DMS 273 (cell line): ENCODE measurements at regions not wholly inside any gene's neighbourhood (a gene's known extent, or its start where the extent isn't known, plus 50 kb on each side); places are given as distances from the start of the nearest gene placed in this dataset.
A peak's percentile ranks its signal among the peaks of the same experiment; 100 is the strongest.

ENCODE experiments used
- DNase-seq: peaks from one replicate; lab custom pipeline; 2025; ENCODE audit not compliant: unreplicated experiment; lab: John Stamatoyannopoulos, UW

GRCh38 chr16:17617021-17617552, 146.3 kb upstream of the XYLT1 start:
- no peak for DNase-seq

- no peak for DNase-seq
Observed at GRCh38 chr16:17612336-17612735, 141.6 kb upstream of the XYLT1 start.

GRCh38 chr16:17607609-17608008, 136.8 kb upstream of the XYLT1 start:
- DNase-seq = no peak

- DNase-seq = no peak
Observed at GRCh38 chr16:17607075-17607509, 136.3 kb upstream of the XYLT1 start.

- no peak for DNase-seq
Observed at GRCh38 chr16:17606460-17606859, 135.7 kb upstream of the XYLT1 start.

- no peak for DNase-seq
Observed at GRCh38 chr16:17605784-17606183, 135.0 kb upstream of the XYLT1 start.

- no peak for DNase-seq
Observed at GRCh38 chr16:17603626-17604025, 132.9 kb upstream of the XYLT1 start.

- no peak for DNase-seq
Observed at GRCh38 chr16:17602678-17603077, 131.9 kb upstream of the XYLT1 start.

- no peak for DNase-seq
Observed at GRCh38 chr16:17598968-17599367, 128.2 kb upstream of the XYLT1 start.

GRCh38 chr16:17591655-17592405, 121.1 kb upstream of the XYLT1 start:
- no peak for DNase-seq

- no peak for DNase-seq
Observed at GRCh38 chr16:17590711-17591654, 120.2 kb upstream of the XYLT1 start.

GRCh38 chr16:17589898-17590297, 119.1 kb upstream of the XYLT1 start:
- no peak for DNase-seq

GRCh38 chr16:17585449-17586074, 114.8 kb upstream of the XYLT1 start:
- no peak for DNase-seq

GRCh38 chr16:17578981-17579874, 108.5 kb upstream of the XYLT1 start:
- peak; percentile 85 for DNase-seq

GRCh38 chr16:17574256-17574655, 103.5 kb upstream of the XYLT1 start:
- no peak for DNase-seq

GRCh38 chr16:17572145-17572544, 101.4 kb upstream of the XYLT1 start:
- DNase-seq = no peak

- DNase-seq = no peak
Observed at GRCh38 chr16:17571499-17572093, 100.8 kb upstream of the XYLT1 start.

- no peak for DNase-seq
Observed at GRCh38 chr16:17568239-17568638, 97.5 kb upstream of the XYLT1 start.

GRCh38 chr16:17567455-17567854, 96.7 kb upstream of the XYLT1 start:
- no peak for DNase-seq
